Spleen (tissue), 11 donors: ENCODE measurements at regions not wholly inside any gene's neighbourhood (a gene's known extent, or its start where the extent isn't known, plus 50 kb on each side); places are given as distances from the start of the nearest gene placed in this dataset.

Experiments
- DNase-seq: peaks from one replicate; pipeline ENCODE4 v3.0.0-alpha.2; 2020
- H3K27ac ChIP-seq, 8 donors: fragments of 200-600 bp; sonication (generic) in 7 of 8; 1 replicate in 4 of 8; 2 replicates in 4 of 8; pipeline versions ENCODE4 v1.5.0 to v1.8.0; 2016 to 2021; ENCODE audit warnings: inconsistent platforms in 4 of 8, mild to moderate bottlenecking in 4 of 8, moderate library complexity in 1 of 8
- H3K27me3 ChIP-seq, 7 donors: fragments of 200-600 bp; sonication (generic) in 6 of 7; replicated peaks in 1 of 7; 1 replicate in 4 of 7; 2 replicates in 3 of 7; pipeline versions ENCODE4 v1.5.0 to v1.8.0; 2016 to 2021; ENCODE audit warnings: inconsistent platforms in 3 of 7, mild to moderate bottlenecking in 1 of 7
- H3K36me3 ChIP-seq, 6 donors: fragments of 200-600 bp; sonication (generic) in 5 of 6; 1 replicate in 4 of 6; 2 replicates in 2 of 6; pipeline versions ENCODE4 v1.5.0 to v1.8.0; 2016 to 2021; ENCODE audit warnings: inconsistent platforms in 2 of 6
- H3K4me1 ChIP-seq, 6 donors: fragments of 200-600 bp; sonication (generic) in 5 of 6; 1 replicate in 3 of 6; 2 replicates in 3 of 6; pipeline versions ENCODE4 v1.5.0 to v1.8.0; 2016 to 2021; ENCODE audit warnings: inconsistent platforms in 3 of 6
- H3K4me3 ChIP-seq, 8 donors: fragments of 200-600 bp; sonication (generic) in 7 of 8; 1 replicate in 4 of 8; 2 replicates in 4 of 8; pipeline versions ENCODE4 v1.5.0 to v1.8.0; 2016 to 2021; ENCODE audit warnings: inconsistent platforms in 4 of 8, mild to moderate bottlenecking in 4 of 8, moderate library complexity in 2 of 8
- H3K9me3 ChIP-seq, 8 donors: fragments of 200-600 bp; sonication (generic) in 7 of 8; 1 replicate in 4 of 8; 2 replicates in 4 of 8; pipeline versions ENCODE4 v1.5.0 to v1.8.0; 2016 to 2021; ENCODE audit warnings: inconsistent platforms in 4 of 8
- POLR2A ChIP-seq, 3 donors: fragments of 450-650 bp; IDR thresholded peaks; one replicate each; pipeline ENCODE4 v1.5.1; 2017; ENCODE audit warnings: antibody characterized with exemption in 3 of 3, mild to moderate bottlenecking in 1 of 3
- POLR2AphosphoS5 ChIP-seq, 3 donors: sonication (generic); formaldehyde crosslinking; IDR thresholded peaks; one replicate each; pipeline ENCODE4 v1.5.1; 2017; ENCODE audit warnings: antibody characterized with exemption in 3 of 3
- WGBS, 5 donors: extraction: QIAGEN DNeasy Blood & Tissue Kit in 3 of 5; methylation state at CpG; one replicate each; pipeline versions ENCODE4 v1.1.5 to v1.1.7; 2013 to 2018; 5-methylcytosine and 5-hydroxymethylcytosine counted together
- intact Hi-C: fragments of 100-400 bp; cut with DNase I; formaldehyde crosslinking; loops from one replicate; pipeline ENCODE4 v1.15.0; 2023; ENCODE audit warnings: low total_unique reads
- TF ChIP-seq, protein P1 (sequence below), 11 experiments: fragments of 200-600 bp in 7 of 11; fragments of 450-650 bp in 4 of 11; sonication (generic) in 4 of 11; IDR thresholded peaks in 8 of 11; conservative IDR thresholded peaks in 3 of 11; 1 replicate in 7 of 11; 2 replicates in 4 of 11; pipeline versions ENCODE4 v1.4.0 to v1.8.0; 2016 to 2021; ENCODE audit warnings: antibody characterized with exemption in 11 of 11, inconsistent platforms in 4 of 11, mild to moderate bottlenecking in 1 of 11
- donor health status: healthy with polysubstance abuse.
- donor health status: DM: no; HTN: no; CAD: no; lungs with moderate emphysema.
- donor health status: DM: no; HTN: no; CAD: no.
- donor health status: Bipolar disorder and iron deficiency.
- donor health status: healthy.
- donor health status: DM: no; HTN: no; CAD: no.
- donor health status: DM: yes; HTN: yes; CAD: no.

GRCh38 chr16:64215730-64216129 lies 906.1 kb downstream of the CDH11 start:
- WGBS, 5 donors: 78 to 94% (median 85%) methylated on average over 3 of the region's 3 CpGs
- no peak for DNase-seq
- Histone ChIP-seq H3K9me3 (no peaks in the 10 kb centered on the region), H3K27ac (no peak overlapping the region), H3K4me1 (no peaks in the 10 kb centered on the region), H3K27me3 (no peaks in the 10 kb centered on the region), H3K36me3 (no peaks in the 10 kb centered on the region), H3K4me3 (no peak overlapping the region)
- intact Hi-C loops: no loop called here
- TF ChIP-seq POLR2AphosphoS5 (IDR thresholded peaks at IDR 0.05) (no peak), POLR2A (IDR thresholded peaks at IDR 0.05) (no peak)
- TF ChIP-seq, protein P1, sequence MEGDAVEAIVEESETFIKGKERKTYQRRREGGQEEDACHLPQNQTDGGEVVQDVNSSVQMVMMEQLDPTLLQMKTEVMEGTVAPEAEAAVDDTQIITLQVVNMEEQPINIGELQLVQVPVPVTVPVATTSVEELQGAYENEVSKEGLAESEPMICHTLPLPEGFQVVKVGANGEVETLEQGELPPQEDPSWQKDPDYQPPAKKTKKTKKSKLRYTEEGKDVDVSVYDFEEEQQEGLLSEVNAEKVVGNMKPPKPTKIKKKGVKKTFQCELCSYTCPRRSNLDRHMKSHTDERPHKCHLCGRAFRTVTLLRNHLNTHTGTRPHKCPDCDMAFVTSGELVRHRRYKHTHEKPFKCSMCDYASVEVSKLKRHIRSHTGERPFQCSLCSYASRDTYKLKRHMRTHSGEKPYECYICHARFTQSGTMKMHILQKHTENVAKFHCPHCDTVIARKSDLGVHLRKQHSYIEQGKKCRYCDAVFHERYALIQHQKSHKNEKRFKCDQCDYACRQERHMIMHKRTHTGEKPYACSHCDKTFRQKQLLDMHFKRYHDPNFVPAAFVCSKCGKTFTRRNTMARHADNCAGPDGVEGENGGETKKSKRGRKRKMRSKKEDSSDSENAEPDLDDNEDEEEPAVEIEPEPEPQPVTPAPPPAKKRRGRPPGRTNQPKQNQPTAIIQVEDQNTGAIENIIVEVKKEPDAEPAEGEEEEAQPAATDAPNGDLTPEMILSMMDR (IDR thresholded peaks at IDR 0.05 in 8 of 11, conservative IDR thresholded peaks at IDR 0.05 in 3 of 11): no peak

DNA sequence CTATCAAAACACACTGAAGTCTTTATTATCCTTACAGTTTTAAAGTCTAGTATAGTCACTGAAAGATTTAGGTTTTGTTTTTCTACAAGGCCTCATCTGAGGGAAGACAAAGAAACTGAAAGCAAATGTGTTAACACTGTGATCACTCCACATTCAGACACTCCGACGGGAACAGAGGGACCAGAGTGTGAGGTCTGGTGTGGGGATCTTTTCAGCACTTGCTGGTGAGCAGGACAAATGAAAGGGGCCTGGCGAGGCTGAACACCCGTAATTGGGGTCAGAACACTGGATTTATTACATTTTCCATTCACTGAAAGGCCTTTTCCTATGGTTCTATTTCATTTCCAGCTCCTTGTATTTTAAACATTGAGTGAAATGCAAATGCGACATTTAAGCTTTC lies 910.5 kb downstream of the CDH11 start:
- H3K4me3 ChIP-seq: no peak overlapping the region
- H3K36me3 ChIP-seq: no peaks in the 10 kb centered on the region
- TF ChIP-seq POLR2A (IDR thresholded peaks at IDR 0.05) (no peak), POLR2AphosphoS5 (IDR thresholded peaks at IDR 0.05) (no peak)
- TF ChIP-seq, protein P1 (IDR thresholded peaks at IDR 0.05 in 8 of 11, conservative IDR thresholded peaks at IDR 0.05 in 3 of 11): no peak
- no peaks in the 10 kb centered on the region for H3K27me3 ChIP-seq
- no peaks in the 10 kb centered on the region for H3K4me1 ChIP-seq
- intact Hi-C loops: no loop called here
- 62 to 76% (median 72%) methylated on average over 5 of the region's 5 CpGs for WGBS, 5 donors
- H3K9me3 ChIP-seq: no peaks in the 10 kb centered on the region
- no peak for DNase-seq
- H3K27ac ChIP-seq: no peak overlapping the region

DNA sequence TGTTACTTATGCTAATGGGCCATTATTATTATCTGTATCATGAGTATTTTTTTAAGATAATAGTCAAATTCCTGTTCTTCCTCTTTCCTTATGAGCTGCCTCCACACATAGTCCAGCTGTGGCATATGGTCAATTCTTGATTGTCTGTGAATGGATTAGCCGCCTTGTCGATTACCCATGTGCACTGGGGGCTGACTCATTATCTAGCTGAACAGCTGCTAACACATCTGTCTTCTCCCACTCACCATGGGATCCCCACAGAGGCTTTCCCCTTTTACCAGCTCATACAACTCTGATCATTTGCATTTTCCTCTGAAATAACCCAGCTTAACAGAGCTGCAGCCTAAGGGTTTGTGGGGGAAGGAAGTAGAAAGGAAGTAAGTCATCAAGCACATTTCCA lies 915.0 kb downstream of the CDH11 start:
- H3K27ac ChIP-seq: no peak overlapping the region
- WGBS, 5 donors: 63 to 77% (median 70%) methylated on average over 2 of the region's 2 CpGs
- intact Hi-C loops: no loop called here
- H3K36me3 ChIP-seq: no peaks in the 10 kb centered on the region
- no peak for TF ChIP-seq POLR2A (IDR thresholded peaks at IDR 0.05)
- no peak for TF ChIP-seq POLR2AphosphoS5 (IDR thresholded peaks at IDR 0.05)
- TF ChIP-seq, protein P1 (IDR thresholded peaks at IDR 0.05 in 8 of 11, conservative IDR thresholded peaks at IDR 0.05 in 3 of 11): no peak
- peaks cover 0 to 3% (median 0%) of the 10 kb centered on the region in 8 donors for H3K9me3 ChIP-seq
- H3K27me3 ChIP-seq: no peaks in the 10 kb centered on the region
- H3K4me1 ChIP-seq: no peaks in the 10 kb centered on the region
- H3K4me3 ChIP-seq: no peak overlapping the region
- DNase-seq: no peak

DNA sequence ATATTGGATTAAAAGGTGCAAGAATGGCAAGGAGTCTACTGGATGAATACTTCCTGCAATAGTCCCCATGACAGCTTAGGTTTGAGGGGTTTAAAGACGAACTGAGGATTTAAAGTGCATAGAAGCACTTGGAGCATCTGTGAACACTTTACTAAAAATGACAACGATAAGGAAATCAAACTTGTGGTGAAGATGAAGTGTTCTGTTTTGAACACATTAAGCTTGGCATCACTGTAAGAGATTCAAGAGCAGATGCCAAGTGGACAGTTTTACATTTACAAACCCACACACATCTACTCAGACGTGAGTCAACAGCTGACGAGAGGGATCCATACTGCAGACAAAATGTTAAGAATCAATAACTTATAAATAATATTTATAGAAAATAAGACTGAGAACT lies 918.7 kb downstream of the CDH11 start:
- intact Hi-C loops: no loop called here
- no peak overlapping the region for H3K27ac ChIP-seq
- H3K36me3 ChIP-seq: no peaks in the 10 kb centered on the region
- H3K4me3 ChIP-seq: no peak overlapping the region
- no peak for TF ChIP-seq POLR2A (IDR thresholded peaks at IDR 0.05)
- TF ChIP-seq, protein P1 (IDR thresholded peaks at IDR 0.05 in 8 of 11, conservative IDR thresholded peaks at IDR 0.05 in 3 of 11): no peak
- TF ChIP-seq POLR2AphosphoS5 (IDR thresholded peaks at IDR 0.05): no peak
- H3K27me3 ChIP-seq: no peaks in the 10 kb centered on the region
- peaks cover 0 to 3% (median 0%) of the 10 kb centered on the region in 8 donors for H3K9me3 ChIP-seq
- no peak for DNase-seq
- no peaks in the 10 kb centered on the region for H3K4me1 ChIP-seq
- 71 to 85% (median 82%) methylated on average over 4 of the region's 4 CpGs for WGBS, 5 donors
